HG03280 (cell line): ENCODE measurements at regions not wholly inside any gene's neighbourhood (a gene's known extent, or its start where the extent isn't known, plus 50 kb on each side); places are given as distances from the start of the nearest gene placed in this dataset.
"Not testable (repeated sequence)": the region's sequence is repeated elsewhere in the genome, so short reads cannot be mapped to it uniquely, and the experiment has no call there.

Experiments
- ATAC-seq: cut with Tn5 transposase; IDR thresholded peaks from one replicate; pipeline ENCODE4 v1.9.1; 2021; ENCODE audit warnings: mild to moderate bottlenecking, moderate library complexity; ENCODE audit not compliant: unreplicated experiment

DNA sequence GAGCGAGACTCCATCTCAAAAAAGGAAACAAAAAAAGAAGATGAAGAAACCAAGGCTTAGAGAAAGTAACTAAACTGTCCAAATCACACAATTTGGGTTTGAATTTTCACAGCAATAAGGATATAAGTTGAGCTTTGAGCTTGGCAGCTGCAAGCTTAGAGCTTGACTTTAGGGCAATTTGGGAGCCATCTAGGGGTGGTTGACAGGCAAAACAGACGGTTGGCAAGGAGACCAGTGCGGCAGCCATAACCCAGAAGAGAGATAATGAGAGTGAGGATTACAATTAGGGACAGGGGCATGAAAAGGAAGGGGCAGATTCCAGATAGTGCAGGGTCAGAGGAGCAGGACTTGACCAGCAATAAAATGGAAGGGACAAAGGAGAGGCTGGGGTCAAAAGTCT is 382.2 kb upstream of the HNRNPA3 start:
- peak; percentile 69 for ATAC-seq

GRCh38 chr2:176832086-176832485 is 380.5 kb upstream of the HNRNPA3 start:
- no peak for ATAC-seq

GRCh38 chr2:176833671-176834070 is 378.9 kb upstream of the HNRNPA3 start:
- ATAC-seq = no peak

GRCh38 chr2:176834226-176834625 is 378.4 kb upstream of the HNRNPA3 start:
- ATAC-seq = no peak

- no peak for ATAC-seq
Observed at GRCh38 chr2:176843208-176843607, 369.4 kb upstream of the HNRNPA3 start.

GRCh38 chr2:176844461-176844860 is 368.1 kb upstream of the HNRNPA3 start:
- no peak for ATAC-seq

DNA sequence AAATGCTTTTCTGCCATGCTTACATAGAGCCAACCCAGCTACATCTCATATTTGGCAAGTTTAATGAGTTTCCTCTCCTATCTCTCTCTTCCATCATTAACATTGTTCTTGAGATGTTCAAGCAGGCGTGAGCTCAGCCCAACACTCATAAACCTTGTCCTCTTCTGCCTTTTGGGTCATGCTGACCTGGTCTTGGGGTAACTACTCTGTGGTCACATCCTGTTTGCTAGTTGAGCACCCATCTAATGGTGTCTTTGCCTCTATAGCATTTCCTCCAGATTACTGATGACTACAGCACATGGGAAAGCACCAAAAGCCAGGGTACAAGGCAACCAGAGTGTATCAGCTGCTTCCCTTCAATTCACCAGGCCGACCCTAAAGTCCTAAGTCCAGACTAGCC is 366.9 kb upstream of the HNRNPA3 start:
- no peak for ATAC-seq

DNA sequence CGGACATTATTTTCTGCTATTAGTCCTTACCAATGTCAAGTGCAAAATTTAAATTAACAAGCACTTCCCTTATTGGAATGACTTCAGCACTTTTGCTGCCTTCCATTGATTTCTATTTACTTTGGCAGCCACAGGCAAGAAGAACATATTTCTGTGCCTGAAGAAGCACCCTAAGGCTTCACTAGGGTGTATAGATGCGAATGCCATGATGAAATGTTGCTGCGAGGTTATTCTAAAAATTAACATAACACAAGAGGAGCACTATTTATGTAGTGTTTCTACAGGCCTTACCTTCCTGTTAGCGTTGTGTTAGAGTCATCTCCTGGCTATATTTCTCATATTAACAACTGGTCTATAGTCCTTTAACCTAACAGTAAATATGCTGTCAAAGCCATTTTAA is 365.0 kb upstream of the HNRNPA3 start:
- no peak for ATAC-seq

- no peak for ATAC-seq
Observed at GRCh38 chr2:176848844-176849243, 363.8 kb upstream of the HNRNPA3 start.

GRCh38 chr2:176851200-176851888 is 361.2 kb upstream of the HNRNPA3 start:
- ATAC-seq = no peak

- no peak for ATAC-seq
Observed at GRCh38 chr2:176851889-176852483, 360.6 kb upstream of the HNRNPA3 start.

DNA sequence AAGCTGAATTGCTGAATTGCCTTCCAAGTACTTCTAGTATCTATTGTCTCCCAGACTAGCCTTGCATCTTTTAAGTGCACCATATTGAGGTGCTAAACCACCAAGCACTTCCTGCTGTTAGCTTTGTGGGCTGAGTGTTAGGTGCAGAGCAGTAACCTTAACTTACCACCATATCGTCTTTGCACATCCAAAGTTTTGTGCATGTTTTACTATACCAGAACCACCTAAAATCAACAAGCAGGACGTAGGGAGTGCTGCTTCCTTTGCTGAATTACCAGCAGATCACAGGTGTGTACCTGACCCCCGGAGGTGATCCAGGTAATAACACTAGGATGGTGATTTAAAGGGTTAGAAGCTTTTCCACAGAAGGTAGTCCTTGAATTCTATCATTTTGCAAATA is 359.9 kb upstream of the HNRNPA3 start:
- no peak for ATAC-seq

GRCh38 chr2:176854062-176854461 is 358.5 kb upstream of the HNRNPA3 start:
- ATAC-seq = no peak

- ATAC-seq = no peak
Observed at GRCh38 chr2:176854878-176855277, 357.7 kb upstream of the HNRNPA3 start.

GRCh38 chr2:176856683-176857082 is 355.9 kb upstream of the HNRNPA3 start:
- peak; percentile 67 for ATAC-seq

GRCh38 chr2:176865336-176865735 is 347.3 kb upstream of the HNRNPA3 start:
- ATAC-seq = no peak

DNA sequence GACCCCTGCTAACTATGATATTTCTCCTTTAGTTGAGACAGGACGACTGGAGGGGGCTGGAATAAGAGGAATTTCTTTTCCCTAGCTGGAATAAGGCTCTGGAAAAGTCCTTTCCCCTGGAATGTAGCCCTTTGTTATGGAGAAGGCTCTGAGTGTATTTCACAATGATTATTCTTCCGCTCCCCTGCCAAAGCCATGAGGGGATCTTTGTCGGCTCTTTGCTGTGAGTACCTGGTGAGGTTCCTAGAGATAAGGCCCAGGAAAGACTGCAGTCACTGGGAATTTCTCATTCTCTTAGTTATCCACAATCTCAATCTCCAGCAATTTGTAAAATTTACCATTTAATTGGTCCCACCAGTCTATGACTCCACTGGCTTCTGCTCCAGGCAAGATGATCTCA is 340.2 kb upstream of the HNRNPA3 start:
- ATAC-seq = no peak

- no peak for ATAC-seq
Observed at GRCh38 chr2:176873403-176873802, 339.2 kb upstream of the HNRNPA3 start.

DNA sequence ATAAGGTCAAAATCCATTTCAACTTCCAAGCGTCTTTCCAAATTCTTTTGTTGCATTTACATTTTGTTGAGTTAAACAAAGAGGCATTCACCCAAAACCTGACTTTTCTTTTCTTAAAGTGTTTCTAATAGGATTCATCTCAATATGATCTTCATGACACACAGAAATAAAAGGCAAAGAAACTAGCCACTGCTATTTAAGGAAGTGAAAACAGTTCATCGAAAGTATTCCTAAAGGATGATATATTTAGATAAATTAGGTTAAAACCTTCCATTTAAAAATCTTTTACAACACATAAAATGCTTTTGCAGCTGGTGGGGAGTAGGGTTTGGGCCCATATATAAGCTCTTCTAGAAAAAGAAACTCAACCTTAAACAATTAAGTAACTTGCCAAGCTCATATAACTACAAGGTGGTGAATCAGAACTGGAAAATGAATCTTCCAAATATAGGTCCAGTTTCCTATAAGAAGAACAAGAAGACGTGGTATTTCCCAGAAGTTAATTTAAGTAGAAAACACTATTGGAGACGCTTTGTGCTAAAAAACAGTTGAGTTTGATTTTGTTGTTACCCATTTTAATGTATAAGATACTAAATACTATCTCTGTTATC is 336.0 kb upstream of the HNRNPA3 start:
- no peak for ATAC-seq

DNA sequence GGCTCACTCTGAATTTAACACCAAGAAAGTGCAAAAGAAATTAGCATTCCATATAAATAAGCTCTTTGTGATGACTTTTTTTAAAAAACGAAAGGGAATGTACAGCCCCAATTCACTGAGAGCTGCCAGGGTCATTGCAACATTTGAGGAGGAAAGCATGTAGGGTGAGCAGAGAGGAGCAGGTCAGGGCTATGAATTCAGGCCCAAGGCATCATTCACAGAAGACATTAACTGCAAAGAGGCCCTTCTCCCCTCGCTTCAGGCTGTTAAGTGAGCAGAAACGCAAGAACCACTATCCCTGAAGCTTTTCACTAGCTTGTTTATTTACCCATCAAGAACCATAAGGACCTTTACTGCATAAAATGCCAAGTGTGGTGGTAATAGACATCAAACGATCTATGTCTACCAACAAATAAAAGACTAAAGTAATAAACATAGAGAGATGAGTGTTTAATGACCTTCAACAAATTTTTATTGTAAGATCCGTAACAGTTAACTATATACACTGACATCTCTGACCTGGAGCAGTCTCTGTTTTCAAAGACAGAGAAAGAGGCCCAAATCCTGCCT is 333.1 kb upstream of the HNRNPA3 start:
- no peak for ATAC-seq

- not testable (repeated sequence) for ATAC-seq
Observed at GRCh38 chr2:176882045-176882444, 330.5 kb upstream of the HNRNPA3 start.

- no peak for ATAC-seq
Observed at GRCh38 chr2:176885001-176885643, 327.5 kb upstream of the HNRNPA3 start.
